LNCAP (cell line): ENCODE measurements at regions not wholly inside any gene's neighbourhood (a gene's known extent, or its start where the extent isn't known, plus 50 kb on each side); places are given as distances from the start of the nearest gene placed in this dataset.

ENCODE experiments used
- CTCF ChIP-seq: fragments of 450-650 bp; IDR thresholded peaks from 2 replicates; pipeline ENCODE4 v1.5.1; 2017; ENCODE audit warnings: mild to moderate bottlenecking

- TF ChIP-seq CTCF, result no peak
Observed at GRCh38 chr22:47563406-47564157, 801.1 kb downstream of the TBC1D22A start.

DNA sequence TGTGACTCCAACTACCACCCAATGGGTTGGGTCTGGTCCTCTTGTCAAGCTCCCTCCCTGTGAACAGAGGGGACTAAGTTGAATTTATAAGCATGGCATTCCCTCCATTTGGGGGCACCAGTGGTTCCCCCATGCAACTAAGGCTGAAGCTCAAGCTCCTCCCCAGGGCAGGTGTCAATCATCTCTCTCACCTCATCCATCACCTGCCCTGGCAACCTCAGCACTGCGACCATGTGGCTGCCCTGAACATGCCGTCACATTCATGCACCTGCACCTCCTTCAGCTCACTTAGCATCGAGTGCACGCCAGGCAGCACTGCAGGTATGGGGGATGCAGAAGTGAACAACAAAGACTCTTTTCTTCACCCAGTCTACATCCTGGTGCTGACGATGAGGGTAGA lies 799.3 kb downstream of the TBC1D22A start:
- TF ChIP-seq CTCF, result no peak

DNA sequence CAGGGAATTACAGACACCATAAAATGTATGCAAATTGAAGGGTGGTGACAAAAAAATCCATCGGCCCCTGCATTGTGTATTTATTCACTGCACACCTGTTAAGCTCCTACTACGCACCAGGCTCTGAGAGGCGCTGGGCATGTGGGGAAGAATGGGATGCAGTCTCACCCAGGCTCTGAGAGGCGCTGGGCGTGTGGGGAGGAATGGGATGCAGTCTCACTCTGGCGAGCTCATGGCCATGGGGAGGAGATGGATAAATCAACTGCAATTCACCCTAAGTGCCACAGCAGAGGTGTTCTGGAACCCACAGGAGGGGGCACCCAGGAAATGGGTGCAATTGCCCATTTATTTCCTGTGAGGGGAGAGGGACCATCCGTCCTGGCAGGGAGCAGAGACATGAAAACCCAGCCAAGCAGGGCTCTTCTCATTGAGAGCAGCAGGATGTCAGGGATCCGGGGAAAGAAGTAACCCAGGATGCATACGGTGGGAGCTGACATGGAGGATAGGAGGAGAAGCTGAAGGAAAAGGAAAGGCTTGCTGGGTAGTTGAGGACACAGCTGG lies 798.7 kb downstream of the TBC1D22A start:
- TF ChIP-seq CTCF, result no peak

GRCh38 chr22:47558828-47559700 lies 796.6 kb downstream of the TBC1D22A start:
- TF ChIP-seq CTCF, result no peak

DNA sequence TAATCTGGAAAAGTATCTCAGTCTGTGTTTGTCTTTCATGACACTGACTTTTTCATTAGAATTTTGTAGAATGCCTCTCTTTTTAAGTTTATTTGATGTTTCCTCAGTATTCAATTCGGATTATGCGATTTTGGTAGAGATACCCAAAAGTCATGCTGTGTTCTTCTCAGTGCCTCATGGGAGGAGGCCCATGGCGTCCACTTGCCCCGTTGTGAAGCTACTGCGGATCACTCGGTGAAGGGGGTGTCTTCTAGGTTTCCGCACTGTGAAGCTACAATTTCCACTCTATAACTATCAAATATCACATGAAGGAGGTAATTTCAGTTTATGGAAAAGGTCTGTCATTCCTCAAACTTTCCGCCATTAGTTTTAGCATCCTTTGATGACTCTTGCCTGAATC lies 794.0 kb downstream of the TBC1D22A start:
- TF ChIP-seq CTCF, result no peak

DNA sequence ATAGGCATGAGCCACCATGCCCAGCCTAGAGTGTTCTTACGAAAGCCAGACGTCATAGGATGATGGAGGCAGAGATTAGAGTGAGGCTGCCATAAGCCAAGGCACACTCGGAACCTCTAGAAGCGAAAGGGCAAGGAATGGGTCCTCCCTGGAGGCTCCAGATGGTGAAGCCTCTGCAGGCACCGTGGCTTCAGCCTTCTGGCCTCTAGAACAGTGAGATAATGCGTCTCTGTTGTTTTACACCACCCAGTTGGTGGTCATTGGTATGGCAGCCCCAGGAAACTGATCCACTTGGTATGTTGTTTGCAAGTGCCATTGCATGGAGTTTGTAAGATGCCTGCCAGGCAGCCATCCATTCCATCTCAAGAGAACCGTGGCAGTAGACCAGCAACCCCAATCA lies 791.0 kb downstream of the TBC1D22A start:
- TF ChIP-seq CTCF, result no peak

- no peak for TF ChIP-seq CTCF
Observed at GRCh38 chr22:47552541-47553205, 790.2 kb downstream of the TBC1D22A start.
